Renal pelvis (tissue), 1 donor: ENCODE measurements at regions not wholly inside any gene's neighbourhood (a gene's known extent, or its start where the extent isn't known, plus 50 kb on each side); places are given as distances from the start of the nearest gene placed in this dataset.

ENCODE experiments used
- DNase-seq: peaks from one replicate; pipeline ENCODE4 v3.0.0-alpha.2; 2013

DNA sequence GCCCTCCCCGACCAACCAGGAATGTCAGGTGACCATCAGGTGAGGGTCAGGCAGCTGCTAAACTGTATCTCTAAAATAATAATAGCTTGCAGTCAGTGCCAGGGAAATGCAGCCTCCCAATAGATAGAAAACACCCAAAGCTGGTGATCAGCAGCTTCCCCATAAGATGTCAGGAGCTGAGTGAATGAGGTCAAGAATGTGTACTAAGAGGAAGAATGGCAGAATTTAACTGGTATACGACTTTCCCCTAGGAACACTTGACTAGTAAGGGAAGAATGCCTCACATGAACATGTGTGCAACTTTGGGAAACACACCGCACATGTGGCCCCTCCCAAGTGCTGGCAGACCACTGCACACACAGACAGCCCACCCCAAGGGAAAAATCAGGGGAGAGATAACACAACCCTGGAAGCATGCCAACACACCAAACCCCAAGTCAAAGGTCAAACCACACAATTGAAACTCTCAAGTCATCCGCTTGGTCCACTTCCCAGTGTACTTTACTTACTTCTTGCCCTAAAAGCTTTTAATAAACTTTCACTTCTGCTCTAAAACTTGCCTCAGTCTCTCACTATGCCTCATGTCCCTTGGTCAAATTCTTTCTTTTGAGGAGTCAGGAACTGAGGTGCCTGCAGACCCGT, 806.5 kb downstream of the OTOL1 start:
- no peak for DNase-seq

DNA sequence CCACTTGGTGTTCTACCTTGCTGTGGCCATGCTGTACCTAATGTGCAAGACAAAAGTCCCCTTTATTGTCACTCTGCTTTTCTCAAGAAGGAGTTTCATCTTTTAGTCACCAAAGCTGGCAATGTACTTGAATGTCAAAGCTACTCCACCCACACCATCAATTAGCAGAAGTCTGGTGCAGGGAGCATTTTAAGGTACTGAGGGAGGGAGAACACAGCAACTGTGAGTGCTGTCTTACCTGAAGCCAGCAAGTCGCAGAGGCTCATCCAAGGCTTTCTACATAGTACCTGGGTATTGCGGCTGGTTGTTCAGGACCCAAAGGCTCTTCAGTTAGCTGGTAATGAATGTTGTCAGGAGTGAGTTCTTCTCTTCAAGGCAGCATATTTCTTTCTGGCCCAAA, 820.4 kb downstream of the OTOL1 start:
- DNase-seq = no peak

DNA sequence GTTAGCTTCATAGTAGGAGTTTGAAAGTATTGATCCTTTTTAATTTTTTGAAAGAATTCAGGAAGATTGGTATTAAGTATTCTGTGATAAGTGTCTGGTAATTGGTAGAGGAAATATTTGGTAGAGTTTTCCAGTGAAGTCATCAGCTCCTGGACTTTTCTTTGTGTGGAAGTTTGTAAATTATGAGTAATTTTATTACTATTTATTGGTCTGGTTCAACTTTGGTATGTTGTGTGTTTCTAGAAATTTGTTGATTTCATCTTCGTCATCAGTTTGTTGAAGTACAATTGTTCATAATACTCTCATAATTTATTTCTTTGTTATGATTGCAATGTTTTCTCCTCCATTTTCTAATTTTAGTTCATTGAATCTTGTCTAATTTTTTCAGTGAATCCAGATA, 832.0 kb downstream of the OTOL1 start:
- no peak for DNase-seq

DNA sequence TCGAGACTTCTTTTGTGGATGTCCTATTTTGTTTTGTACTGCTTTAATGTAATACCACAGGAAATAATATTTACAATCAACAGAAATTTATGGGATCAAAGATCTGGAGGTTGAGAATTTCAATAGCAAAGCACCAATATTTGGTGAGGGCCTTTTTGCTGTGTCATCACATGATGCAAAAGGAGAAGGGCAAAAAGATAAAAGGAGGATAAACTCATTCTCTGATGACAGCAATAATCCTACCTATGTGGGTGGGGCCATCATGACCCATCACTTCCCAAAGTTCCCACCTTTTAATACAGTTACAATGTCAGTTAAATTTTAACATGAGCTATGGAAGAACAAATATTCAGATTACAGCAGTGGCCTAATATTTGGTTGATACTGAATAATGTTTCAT, 832.9 kb downstream of the OTOL1 start:
- no peak for DNase-seq

DNA sequence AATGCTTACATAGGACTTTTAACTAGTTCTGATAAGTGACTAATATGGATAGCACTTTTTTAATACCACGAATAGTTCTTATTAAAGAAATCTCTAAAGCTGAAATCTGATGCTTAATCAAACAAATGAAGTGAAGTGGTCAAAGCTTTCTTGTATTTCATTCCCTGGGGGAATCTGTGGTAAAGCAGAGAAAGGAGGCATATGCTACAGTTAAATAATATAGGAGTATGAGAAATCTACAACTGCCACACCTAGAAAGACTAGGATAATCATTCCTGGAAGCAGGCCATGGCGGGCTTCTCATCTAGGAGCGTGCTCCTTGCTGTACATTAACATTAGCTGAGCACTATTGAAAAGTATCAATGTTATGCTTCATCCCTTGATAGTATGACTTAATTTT, 835.7 kb downstream of the OTOL1 start:
- DNase-seq = no peak

DNA sequence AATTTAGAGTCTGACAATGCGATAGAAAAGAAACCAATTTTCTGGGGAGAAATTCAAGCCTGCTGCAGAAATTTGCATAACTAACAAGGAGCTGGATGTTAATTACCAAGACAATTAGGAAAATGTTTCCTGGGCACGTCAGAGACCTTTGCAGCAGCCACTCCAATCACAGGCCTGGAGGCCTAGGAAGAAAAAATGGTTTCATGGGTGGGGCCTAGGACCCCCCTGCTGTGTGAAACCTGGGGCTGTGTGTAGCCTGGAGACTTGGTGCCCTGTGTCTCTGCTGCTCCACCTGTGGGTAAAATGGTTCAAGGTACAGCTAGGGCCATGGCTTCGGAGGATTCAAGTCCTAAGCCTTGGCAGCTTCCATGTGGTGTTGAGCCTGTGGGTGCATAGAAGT, 837.9 kb downstream of the OTOL1 start:
- no peak for DNase-seq

DNA sequence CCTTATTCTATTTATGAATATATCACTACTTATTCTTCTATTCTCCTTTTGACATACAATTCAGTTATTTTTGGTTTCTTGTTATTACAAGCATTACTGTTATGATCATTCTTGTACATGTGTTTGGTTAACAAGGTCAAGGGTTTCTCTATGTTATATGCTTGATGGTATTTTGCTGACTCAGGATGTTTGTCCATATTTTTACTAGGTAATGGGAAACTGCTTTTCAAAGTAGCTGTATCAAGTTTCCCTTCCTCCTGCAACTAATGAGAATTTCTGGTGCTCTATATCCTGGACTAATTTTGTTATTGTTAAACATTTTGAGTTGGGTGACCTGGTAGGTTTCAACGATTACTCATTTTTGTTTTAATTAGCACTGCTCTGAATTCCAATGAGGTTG, 841.0 kb downstream of the OTOL1 start:
- no peak for DNase-seq

DNA sequence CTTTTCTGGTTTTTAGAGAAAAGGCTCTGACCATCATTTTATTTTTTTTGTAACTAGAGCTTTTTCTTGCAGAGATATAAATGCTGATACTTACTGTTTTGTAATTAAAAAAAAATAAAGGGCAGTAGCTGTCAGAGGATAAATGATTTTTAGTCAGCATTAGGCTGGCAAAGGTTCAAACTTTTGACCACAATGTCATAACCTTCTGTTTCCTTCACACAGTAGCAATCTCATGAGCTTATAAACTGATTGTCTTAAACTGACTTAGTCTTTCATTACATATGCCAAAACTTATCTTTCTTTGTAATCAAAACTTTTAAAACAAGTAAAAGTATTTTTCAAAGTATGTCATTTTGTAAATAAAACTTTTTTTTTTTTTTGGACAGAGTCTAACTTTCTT, 841.9 kb downstream of the OTOL1 start:
- no peak for DNase-seq

DNA sequence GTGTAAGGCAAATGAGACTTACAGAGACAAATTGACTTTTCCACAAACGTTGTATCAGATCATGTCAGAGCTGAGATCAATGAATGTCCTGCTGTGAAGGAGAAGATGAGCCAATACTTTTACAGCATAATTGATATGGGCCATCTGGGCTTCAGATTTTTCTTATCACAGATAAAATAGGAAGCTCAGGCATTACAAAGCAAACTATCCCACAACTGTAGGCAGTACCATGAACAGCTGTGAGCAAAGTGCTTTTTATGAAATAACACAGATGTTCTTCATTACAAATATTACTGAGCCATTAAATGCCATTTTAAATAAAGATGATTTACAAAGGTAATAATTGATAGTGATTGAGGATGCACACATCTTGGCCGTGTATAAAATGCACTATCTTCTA, 852.3 kb downstream of the OTOL1 start:
- peak; percentile 24 for DNase-seq

DNA sequence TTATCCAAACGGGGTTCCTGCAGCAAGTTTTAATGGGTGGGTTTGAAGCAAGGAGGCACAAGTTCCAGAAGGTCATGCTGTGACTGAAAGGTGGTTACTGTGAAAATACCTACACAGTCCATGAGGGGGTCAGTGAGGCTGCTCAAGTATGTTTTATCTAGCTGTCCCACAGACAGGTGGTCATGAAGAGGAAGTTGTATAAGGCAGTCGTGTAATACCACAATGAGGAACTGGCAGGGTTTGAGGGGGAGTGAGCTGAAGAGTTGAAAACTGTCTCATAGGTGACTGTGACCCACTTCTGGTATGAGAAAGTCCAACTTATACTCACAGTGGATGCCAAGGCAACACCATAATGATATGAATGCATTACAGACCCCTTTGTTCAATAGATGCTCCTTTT, 856.8 kb downstream of the OTOL1 start:
- DNase-seq = no peak

DNA sequence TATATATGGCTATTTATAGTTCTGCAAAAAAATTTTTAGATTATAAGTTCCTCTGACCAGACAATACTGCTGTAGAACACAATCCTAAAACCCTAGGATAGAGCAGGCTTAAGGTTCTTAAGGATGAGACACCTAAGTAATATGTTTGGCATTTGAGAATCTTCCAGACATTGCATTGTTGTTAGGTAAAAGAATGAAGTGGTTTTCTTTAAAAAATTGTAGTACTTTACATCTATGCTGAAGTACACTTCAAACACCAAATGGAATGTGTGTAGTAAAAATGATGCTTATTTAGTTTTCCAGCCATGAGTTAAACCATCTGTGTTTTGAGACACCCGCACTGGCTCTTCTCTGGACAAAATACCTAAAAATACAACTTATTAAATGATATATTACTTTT, 857.7 kb downstream of the OTOL1 start:
- DNase-seq = no peak

DNA sequence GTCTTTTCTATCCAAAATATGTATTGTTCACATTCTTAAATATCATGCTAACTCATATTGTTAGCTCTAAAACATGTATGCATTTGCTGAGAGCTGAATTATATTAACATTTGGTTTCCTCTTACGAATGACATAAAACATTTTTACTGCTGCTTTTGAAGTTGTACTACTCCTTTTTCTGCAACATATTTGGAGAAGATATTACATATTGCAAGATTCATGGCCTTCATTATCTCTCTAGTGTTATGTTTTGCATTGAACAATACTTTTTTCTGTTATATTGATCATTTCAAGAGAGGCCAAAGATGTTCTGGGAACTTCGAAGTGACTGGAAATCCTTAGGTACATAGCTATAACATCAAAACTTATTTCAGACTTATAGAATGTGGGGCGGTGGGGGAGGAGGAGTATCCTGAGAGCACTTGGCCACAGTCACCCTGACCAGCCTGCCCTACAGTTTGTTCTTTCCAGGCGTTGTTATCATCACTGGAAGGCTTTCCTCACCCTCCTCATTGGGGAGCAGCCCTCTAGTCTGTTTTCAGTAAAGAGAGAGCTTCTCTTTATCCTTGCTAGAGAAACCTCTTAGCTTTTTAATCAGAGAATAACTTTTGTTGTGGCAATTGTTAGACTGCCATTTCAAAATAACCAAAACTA, 868.6 kb downstream of the OTOL1 start:
- DNase-seq = no peak

DNA sequence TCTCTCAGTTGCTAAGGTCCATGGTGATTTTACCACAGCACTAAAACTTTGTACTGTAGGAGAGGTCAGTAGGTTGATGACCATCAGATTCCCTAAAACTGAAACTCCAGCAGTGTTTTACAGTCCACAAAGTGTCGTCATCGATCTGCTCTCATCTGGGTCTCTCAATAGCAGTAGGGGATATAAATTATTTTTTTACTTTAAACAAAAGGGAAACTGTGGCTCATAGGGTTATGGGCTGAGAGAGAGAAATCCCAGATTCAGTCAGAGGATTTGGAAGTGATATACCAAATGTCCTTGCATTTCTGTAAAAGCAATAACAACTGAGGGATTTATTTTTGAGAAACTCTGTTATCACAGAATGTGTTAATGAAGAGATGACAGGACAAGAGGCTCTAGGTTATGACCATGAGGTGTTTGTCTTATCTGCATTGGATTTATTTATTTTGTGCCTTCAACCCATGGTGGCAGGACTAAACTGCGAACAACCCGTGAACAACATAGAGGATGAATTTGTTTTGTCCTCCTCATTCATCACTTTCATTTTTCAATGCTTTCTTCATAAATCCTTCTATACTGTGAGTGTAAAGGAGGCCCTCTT, 869.7 kb downstream of the OTOL1 start:
- no peak for DNase-seq

DNA sequence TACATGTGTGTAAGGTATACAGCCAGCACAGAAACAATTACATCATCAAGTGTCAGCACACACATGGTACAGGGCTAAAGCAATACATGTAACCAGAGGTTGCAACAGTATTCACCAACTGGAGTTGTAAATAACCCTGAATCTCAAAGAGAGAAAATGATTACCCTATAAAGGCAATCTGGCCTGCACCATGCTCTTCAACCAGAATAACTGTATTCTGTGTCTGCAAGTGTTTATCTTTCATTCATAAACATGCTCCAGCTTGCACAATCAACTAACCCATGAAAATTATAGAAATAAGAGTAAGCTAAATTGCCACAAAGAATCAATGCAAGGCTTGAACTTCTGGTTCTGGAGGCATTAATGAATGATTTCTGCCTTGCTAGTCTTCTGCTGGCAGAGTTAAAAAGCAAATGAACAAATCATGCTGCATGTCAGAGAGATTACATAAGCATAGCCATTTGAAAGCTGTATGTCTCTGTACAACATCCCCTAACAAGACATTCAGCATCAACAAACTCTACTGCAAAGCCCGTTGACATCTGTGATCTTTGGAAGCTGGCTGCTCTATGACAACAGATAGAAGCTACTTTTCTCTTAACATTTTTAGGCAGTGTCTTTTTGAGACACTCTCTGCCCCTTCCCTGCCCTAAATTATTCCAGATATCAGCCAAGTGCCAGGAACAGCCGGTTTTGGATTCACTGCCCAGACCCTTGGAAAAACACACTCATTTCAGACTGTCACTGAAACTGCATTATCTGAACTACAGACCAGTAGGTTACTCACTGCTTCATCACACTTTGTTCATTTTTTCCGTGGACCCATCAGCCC, 871.0 kb downstream of the OTOL1 start:
- DNase-seq = no peak

DNA sequence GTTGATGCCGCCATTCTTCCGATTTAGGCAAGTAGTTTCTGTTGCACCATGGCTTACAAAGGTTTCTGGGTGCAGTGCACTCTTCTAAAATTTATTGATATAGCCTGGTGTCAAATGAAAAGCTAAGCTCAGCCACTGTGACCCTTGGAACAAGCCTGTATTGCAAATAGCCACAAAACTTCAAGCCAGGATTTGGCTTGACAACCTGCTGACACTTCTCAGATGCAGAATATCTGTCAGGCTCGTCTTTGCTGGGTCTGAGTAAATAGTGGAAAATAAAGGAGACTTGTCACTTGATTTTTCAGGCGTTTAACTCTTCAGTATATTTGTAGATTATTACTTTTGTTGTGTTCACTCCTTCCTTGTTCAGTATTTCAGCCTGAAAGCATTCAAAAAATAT, 871.8 kb downstream of the OTOL1 start:
- no peak for DNase-seq

DNA sequence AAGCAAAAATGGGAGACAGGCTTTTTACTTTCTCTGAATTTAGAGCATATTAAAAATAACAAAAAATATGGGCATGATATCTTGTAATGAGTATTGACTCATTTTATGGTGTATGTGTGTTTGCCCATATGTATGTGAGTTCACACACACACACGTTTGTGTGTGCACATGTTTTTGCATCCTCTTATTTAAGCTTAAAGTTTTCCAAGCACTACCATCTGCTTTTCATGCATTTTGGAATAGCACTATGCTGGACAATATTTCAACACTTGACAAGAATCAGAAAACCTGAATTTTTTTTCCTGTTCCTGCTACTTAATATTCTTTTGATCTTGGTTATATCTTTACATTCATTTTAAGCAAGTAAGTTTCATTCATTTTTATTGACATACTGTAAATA, 872.7 kb downstream of the OTOL1 start:
- no peak for DNase-seq

DNA sequence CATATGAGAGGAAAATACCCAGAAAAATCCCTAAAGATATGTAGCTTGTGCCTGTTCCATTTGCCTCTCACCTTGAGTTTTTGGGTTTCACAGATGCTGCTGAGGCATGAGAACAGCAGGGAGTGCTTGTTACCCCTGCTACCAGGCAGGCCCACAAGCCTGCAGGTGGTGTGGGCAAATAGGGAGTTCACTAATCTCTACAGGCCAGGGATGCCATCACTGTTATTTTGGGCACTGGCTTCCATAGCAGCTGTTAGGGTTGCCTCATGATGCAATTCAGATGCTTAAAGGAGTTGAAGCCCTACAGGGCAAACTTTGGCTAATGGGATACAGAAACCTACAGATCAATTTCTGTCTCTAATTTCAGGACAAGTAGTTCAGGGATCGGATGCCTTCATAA, 873.5 kb downstream of the OTOL1 start:
- DNase-seq = no peak

DNA sequence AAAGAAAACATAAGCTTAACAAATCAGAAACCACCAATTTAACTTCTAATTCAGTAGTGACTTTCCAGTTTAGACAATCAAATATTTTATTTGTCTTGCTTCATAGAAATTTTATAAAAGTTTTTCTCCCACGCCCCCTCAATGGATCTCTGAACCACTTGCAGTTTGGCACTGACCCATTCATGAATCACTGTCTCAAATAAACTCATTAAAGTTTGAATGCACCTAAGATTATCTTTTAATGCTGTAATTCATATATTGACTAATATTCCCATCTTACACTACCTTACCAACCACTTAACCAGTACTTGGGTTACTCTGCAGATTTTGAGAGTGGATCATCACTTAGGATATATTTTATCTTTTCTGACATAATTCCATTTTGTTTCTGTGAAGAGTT, 880.2 kb downstream of the OTOL1 start:
- DNase-seq = no peak

DNA sequence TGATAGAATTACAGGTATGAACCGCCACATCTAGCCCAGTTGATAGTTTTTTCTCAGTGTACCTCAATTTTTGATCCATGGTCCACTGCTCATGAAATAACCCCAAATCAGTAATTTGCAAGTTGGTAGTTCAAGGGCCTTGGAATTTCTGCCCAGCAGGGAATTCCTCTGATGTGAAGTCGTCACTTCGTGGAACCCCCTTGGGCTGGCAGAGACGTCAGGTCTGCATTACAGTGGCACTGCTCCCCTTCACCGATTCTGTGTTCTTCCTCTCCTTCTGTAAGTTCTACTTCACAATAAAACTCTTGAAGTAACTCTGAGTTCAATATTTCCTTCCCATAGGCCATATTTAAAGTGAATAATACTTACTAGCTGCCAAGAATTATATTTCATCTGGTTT, 881.0 kb downstream of the OTOL1 start:
- DNase-seq = no peak

DNA sequence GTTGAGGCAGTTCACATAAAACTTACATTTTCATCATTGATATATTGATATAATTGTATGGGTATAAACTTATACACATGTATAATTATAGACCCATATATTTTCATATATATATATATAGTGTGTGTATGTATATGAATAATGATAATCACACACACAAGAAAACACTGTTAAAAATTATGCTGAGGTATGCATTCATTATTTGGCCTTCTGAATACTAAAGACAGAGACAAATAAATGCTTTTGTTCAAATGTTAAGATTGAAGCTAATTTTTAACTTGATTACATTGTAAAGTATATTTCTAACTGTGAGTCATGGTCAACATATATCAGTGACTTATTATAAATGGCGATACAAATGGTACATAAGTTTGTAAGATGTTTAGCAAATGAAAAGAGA, 888.8 kb downstream of the OTOL1 start:
- DNase-seq = no peak

DNA sequence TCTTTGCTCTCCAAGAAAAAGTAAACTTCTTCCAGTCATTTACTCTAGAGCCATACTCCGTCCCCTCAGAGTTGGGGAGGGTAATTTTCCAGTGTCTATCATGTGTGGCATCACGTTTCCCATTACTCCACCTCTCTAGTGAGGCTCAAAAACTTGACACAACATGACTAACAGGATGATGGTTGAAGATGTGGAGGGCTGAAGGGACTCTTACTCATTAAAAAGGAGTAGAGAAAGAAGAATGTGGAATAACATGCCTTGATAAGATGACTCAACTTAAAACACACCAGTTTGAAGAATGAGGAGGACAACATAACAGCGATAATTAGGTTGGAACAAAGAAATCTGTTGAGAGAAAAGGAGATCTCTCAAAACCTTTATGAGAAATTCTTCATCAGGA, 894.3 kb downstream of the OTOL1 start:
- no peak for DNase-seq

DNA sequence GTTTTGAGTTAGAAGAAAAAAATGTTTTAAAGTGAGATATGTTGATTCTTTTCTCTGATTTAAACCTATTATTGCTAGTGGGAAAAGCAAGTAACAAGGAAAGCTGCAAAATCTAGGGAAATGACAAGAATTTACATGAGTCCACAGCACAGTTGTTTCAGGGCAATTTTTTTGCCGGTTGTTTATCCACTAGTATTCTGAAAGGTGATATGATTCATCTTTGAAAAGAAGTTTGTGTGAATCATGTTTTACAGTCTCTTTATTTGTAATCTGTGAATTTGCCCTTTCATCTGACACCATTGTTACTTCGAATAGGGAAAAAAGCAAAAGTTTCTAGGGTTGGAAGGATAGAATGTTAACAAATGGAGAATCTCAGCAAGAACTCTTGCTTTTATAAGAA, 894.7 kb downstream of the OTOL1 start:
- no peak for DNase-seq

DNA sequence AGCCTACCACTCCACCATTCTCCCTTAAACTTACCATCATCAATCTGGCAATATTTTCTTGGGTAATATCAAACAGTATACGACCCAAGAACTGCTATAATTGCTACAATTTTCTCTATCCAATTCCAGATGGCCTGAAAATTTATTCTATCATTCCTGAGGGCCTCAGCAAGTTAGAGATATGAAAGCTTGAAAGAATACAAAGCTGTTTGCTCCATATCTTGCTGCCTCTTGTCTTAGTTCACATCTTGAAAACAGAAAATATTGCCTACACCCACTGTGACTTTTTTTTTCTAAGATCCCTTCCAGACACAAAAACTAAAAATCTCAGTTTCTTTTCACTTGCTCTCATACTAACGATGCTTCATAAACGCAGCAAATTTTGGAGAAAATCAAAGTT, 898.9 kb downstream of the OTOL1 start:
- DNase-seq = no peak
